Activated CD4-positive, alpha-beta T cell treated with anti-CD3 and anti-CD28 coated beads for 48 hours (primary cell): ENCODE measurements at regions not wholly inside any gene's neighbourhood (a gene's known extent, or its start where the extent isn't known, plus 50 kb on each side); places are given as distances from the start of the nearest gene placed in this dataset.

Experiments
- DNase-seq: peaks from one replicate; pipeline ENCODE4 v3.0.0-alpha.2; 2020

- DNase-seq, result no peak
Measured at GRCh38 chr2:217402144-217402543, 542.3 kb upstream of the TNP1 start.

- DNase-seq, result no peak
Measured at GRCh38 chr2:217399291-217399690, 539.4 kb upstream of the TNP1 start.

GRCh38 chr2:217398860-217399259 is 539.0 kb upstream of the TNP1 start:
- DNase-seq, result no peak

GRCh38 chr2:217398101-217398500 is 538.2 kb upstream of the TNP1 start:
- DNase-seq, result no peak

- no peak for DNase-seq
Measured at GRCh38 chr2:217396586-217396985, 536.7 kb upstream of the TNP1 start.

GRCh38 chr2:217396165-217396564 is 536.3 kb upstream of the TNP1 start:
- DNase-seq, result no peak

GRCh38 chr2:217394510-217395351 is 534.9 kb upstream of the TNP1 start:
- DNase-seq, result no peak

- no peak for DNase-seq
Measured at GRCh38 chr2:217393585-217394032, 533.7 kb upstream of the TNP1 start.

- DNase-seq, result no peak
Measured at GRCh38 chr2:217392930-217393584, 533.2 kb upstream of the TNP1 start.

GRCh38 chr2:217387776-217388387 is 528.0 kb upstream of the TNP1 start:
- no peak for DNase-seq

GRCh38 chr2:217386041-217386440 is 526.2 kb upstream of the TNP1 start:
- no peak for DNase-seq

- no peak for DNase-seq
Measured at GRCh38 chr2:217383620-217384019, 523.8 kb upstream of the TNP1 start.

GRCh38 chr2:217382794-217383193 is 522.9 kb upstream of the TNP1 start:
- no peak for DNase-seq

GRCh38 chr2:217379807-217380206 is 519.9 kb upstream of the TNP1 start:
- no peak for DNase-seq

GRCh38 chr2:217372794-217373193 is 512.9 kb upstream of the TNP1 start:
- no peak for DNase-seq

- DNase-seq, result no peak
Measured at GRCh38 chr2:217371781-217372213, 511.9 kb upstream of the TNP1 start.

GRCh38 chr2:217370391-217370790 is 510.5 kb upstream of the TNP1 start:
- peak; percentile 46 for DNase-seq

GRCh38 chr2:217367464-217367863 is 507.6 kb upstream of the TNP1 start:
- no peak for DNase-seq

- DNase-seq, result no peak
Measured at GRCh38 chr2:217366966-217367365, 507.1 kb upstream of the TNP1 start.

- DNase-seq, result no peak
Measured at GRCh38 chr2:217366266-217366895, 506.5 kb upstream of the TNP1 start.

- DNase-seq, result no peak
Measured at GRCh38 chr2:217365656-217366055, 505.8 kb upstream of the TNP1 start.

- no peak for DNase-seq
Measured at GRCh38 chr2:217364224-217364623, 504.4 kb upstream of the TNP1 start.

GRCh38 chr2:217363470-217363869 is 503.6 kb upstream of the TNP1 start:
- DNase-seq, result no peak
